Esophagus (tissue), 2 donors: ENCODE measurements at regions not wholly inside any gene's neighbourhood (a gene's known extent, or its start where the extent isn't known, plus 50 kb on each side); places are given as distances from the start of the nearest gene placed in this dataset.

ENCODE experiments used
- H3K27ac ChIP-seq, 2 donors: one replicate each; pipeline ENCODE4 v1.5.1; 2013; ENCODE audit warnings: low read depth in 2 of 2, mild to moderate bottlenecking in 2 of 2, inconsistent platforms in 1 of 2, low read length in 1 of 2, moderate library complexity in 1 of 2
- H3K27me3 ChIP-seq, 2 donors: one replicate each; pipeline ENCODE4 v1.6.1; 2013; ENCODE audit warnings: low read length in 2 of 2, control low read depth in 1 of 2, mild to moderate bottlenecking in 1 of 2; ENCODE audit not compliant: insufficient read depth in 2 of 2, control insufficient read depth in 1 of 2
- H3K36me3 ChIP-seq, 2 donors: one replicate each; pipeline ENCODE4 v1.6.1; 2013; ENCODE audit warnings: low read length in 1 of 2; ENCODE audit not compliant: control insufficient read depth in 2 of 2, insufficient read depth in 2 of 2
- H3K4me1 ChIP-seq, 2 donors: one replicate each; pipeline ENCODE4 v1.6.1; 2013; ENCODE audit warnings: low read length in 1 of 2; ENCODE audit not compliant: control insufficient read depth in 2 of 2, insufficient read depth in 2 of 2
- H3K4me3 ChIP-seq, 2 donors: one replicate each; pipeline ENCODE4 v1.5.1; 2013; ENCODE audit warnings: low read length in 2 of 2, mild to moderate bottlenecking in 2 of 2, low read depth in 1 of 2, moderate library complexity in 1 of 2
- H3K9me3 ChIP-seq, 2 donors: one replicate each; pipeline ENCODE4 v1.6.1; 2013; ENCODE audit warnings: mild to moderate bottlenecking in 2 of 2, low read depth in 1 of 2, low read length in 1 of 2, moderate library complexity in 1 of 2; ENCODE audit not compliant: control insufficient read depth in 2 of 2, insufficient read depth in 1 of 2
- WGBS, 2 donors: extraction: QIAGEN DNeasy Blood & Tissue Kit; methylation state at CpG; one replicate each; pipeline ENCODE4 v1.1.7; 2013; 5-methylcytosine and 5-hydroxymethylcytosine counted together
- donor health status: healthy with polysubstance abuse.
- donor health status: Bipolar disorder and iron deficiency.

DNA sequence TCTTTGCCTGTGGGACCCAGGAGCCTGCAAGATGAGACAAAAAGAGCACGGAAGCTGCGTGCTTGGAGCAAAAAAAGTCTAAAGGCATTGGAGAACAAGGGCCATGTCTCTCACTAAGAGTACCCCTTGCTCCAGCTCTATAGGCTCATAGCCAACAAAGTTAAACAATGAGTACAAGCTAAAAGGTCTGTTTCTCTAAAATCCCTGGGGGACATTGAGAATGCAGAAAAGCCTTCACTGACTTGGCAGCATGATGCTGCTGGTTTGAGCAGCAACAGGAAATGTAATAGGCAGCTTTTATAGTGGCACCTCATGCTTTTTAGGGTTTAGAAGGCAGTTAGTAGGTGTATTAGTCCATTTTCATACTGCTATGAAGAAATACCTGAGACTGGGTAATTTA lies 287.5 kb downstream of the SMARCA2 start:
- Histone ChIP-seq H3K27ac (no peak overlapping the region), H3K9me3 (no peaks in the 10 kb centered on the region), H3K36me3 (no peaks in the 10 kb centered on the region), H3K4me3 (no peak overlapping the region), H3K4me1 (peaks cover 0 to 2% of the 10 kb centered on the region in 2 donors), H3K27me3 (no peaks in the 10 kb centered on the region)
- WGBS, 2 donors, result 50 to 75% methylated on average over 2 of the region's 2 CpGs

DNA sequence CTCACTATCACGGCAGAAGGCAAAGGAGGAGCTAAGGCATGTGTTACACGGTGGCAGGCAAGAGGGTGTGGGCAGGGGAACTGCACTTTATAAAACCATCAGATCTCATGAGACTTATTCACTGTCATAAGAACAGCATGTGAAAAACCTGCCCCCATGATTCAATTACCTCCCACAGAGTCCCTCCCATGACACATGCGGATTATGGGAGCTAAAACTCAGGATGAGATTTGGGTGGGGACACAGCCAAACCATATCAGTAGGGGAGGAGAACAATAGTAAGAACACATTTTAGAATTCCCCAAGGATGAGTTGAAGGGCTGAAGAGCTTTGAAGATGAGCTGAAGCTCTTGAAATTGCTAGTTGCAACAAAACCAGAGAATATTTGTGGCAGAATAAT lies 287.9 kb downstream of the SMARCA2 start:
- Histone ChIP-seq H3K27me3 (no peaks in the 10 kb centered on the region), H3K36me3 (no peaks in the 10 kb centered on the region), H3K4me1 (peaks cover 0 to 2% of the 10 kb centered on the region in 2 donors), H3K9me3 (no peaks in the 10 kb centered on the region), H3K4me3 (no peak overlapping the region), H3K27ac (no peak overlapping the region)
- WGBS, 2 donors, result 69 to 88% methylated on average over 3 of the region's 3 CpGs

DNA sequence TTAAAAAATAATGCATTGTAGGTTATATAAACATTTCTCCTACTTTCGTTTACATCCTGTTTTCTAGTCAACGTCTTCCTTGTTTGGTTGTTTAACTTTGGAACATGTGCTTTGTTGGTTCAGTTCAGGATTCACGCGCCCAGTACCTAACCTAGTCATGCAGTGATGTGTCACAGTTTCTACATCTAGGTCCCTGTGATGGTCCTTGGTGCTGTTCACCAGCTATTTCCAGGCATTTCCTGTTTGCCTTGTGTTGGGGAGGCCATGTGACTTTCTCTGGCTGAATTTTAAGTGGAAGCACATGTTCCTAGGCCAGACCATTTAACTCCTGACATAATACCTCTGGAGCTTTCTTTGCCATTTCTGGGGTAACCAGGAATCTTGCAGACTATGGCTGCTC lies 292.3 kb downstream of the SMARCA2 start:
- 67 to 81% methylated on average over 4 of the region's 4 CpGs for WGBS, 2 donors
- no peaks in the 10 kb centered on the region for H3K9me3 ChIP-seq
- H3K27ac ChIP-seq, result no peak overlapping the region
- H3K4me1 ChIP-seq, result no peaks in the 10 kb centered on the region
- no peaks in the 10 kb centered on the region for H3K27me3 ChIP-seq
- no peak overlapping the region for H3K4me3 ChIP-seq
- H3K36me3 ChIP-seq, result no peaks in the 10 kb centered on the region

DNA sequence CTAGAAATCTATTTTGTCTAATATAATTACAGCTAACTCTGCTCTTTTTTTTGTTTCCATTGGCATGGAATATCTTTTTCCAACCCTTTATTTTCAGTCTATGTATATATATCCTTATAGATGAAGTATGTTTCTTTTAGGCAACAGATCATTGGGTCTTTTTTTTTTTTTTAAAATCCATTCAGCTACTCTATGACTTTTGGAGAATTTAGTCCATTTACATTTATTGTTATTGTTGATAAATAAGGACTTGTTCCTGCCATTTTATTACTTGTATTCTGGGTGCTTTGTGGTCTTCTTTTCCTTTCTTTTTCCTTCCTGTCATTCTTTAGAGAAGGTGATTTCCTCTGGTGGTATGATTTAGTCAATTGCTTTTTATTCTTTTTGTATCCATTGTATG lies 296.8 kb downstream of the SMARCA2 start:
- Histone ChIP-seq H3K27me3 (no peaks in the 10 kb centered on the region), H3K4me3 (no peak overlapping the region), H3K9me3 (peaks cover 3 to 9% of the 10 kb centered on the region in 2 donors), H3K4me1 (no peaks in the 10 kb centered on the region), H3K27ac (no peak overlapping the region), H3K36me3 (no peaks in the 10 kb centered on the region)

DNA sequence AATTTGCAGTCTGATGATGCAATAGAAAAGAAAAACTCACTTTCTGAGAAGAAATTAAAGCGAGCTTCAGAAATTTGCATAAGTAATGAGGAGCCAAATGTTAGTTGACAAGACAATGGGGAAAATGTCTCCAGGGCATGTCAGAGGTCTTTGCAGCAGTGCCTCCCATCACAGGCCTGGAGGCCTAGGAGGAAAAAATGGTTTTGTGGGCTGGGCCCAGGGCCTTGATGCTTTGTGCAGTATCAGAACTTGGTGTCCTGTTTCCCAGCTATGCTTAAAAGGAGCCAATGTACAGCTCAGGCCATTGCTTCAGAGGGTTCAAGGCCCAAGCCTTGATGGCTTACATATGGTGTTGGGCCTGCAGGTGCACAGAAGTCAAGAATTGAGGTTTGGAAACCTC lies 298.4 kb downstream of the SMARCA2 start:
- WGBS, 2 donors, result 92 to 95% methylated on average over 1 of the region's 1 CpG
- H3K4me3 ChIP-seq, result no peak overlapping the region
- no peaks in the 10 kb centered on the region for H3K4me1 ChIP-seq
- H3K27me3 ChIP-seq, result no peaks in the 10 kb centered on the region
- H3K9me3 ChIP-seq, result peaks cover 3 to 9% of the 10 kb centered on the region in 2 donors
- no peaks in the 10 kb centered on the region for H3K36me3 ChIP-seq
- H3K27ac ChIP-seq, result no peak overlapping the region

DNA sequence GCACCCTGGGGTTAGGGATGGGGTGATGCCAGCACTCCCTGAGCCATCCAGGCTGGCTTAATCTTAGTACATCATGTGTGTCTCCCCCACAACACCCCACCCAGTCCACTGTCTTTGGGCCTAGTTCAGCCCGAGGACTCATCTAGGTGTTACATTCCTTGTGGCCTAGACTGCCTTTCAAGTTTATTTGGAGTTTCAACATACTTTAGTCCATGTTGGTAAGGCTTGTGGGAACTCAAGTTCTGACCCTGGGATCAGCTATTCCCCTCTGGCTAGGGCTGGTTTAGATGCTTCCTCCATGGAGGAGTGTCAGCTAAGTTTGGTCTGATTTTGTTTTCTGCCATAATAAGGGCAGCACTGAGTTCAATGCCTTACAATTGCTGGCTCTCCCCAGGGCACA lies 302.4 kb downstream of the SMARCA2 start:
- Histone ChIP-seq H3K27me3 (no peaks in the 10 kb centered on the region), H3K36me3 (no peaks in the 10 kb centered on the region), H3K4me1 (no peaks in the 10 kb centered on the region), H3K9me3 (peaks cover 3 to 9% of the 10 kb centered on the region in 2 donors), H3K4me3 (no peak overlapping the region), H3K27ac (no peak overlapping the region)
- WGBS, 2 donors, result 76 to 84% methylated on average over 1 of the region's 1 CpG

DNA sequence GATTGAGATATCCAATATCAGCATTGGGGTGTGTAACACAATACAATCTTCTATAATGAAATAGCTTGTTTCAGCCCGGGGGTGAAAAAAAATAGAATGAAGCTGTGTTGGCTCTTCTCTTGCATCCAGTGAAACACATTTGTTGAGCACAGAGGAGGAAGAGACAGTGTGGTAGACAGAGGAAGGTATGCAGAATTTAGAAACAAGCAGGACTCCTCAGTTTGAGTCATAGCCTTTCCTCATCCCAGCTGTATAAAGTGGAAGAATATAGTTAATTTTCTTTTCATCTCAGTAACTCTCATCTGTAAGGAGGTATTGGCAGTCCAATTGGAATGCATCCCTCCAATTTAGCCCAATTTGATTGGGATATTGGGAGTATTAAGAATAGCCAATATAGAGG lies 302.2 kb upstream of the VLDLR start:
- Histone ChIP-seq H3K9me3 (peaks cover 0 to 2% of the 10 kb centered on the region in 2 donors), H3K27me3 (no peaks in the 10 kb centered on the region), H3K4me1 (no peaks in the 10 kb centered on the region), H3K27ac (no peak overlapping the region), H3K4me3 (no peak overlapping the region), H3K36me3 (no peaks in the 10 kb centered on the region)
- 71 to 83% methylated on average over 1 of the region's 1 CpG for WGBS, 2 donors

DNA sequence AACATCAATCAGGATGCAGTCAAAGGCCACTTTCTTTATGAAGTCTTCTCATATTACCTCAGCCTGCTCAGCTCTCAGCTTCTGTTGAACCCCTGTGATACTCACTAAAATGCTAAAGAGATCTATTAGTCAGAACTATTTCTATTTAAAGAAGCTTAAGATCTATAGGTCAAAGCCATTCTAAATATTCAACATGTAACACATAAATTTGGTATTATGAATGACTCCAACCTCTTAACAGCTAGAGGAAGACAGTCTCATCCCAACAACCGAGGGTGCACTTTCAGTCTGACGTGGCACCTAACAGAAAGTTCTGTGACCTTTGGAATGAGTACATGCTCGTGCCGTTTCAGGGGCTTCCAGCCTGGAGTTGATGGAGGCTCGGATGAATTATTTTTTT lies 301.5 kb upstream of the VLDLR start:
- Histone ChIP-seq H3K36me3 (no peaks in the 10 kb centered on the region), H3K27me3 (no peaks in the 10 kb centered on the region), H3K9me3 (peaks cover 0 to 2% of the 10 kb centered on the region in 2 donors), H3K27ac (no peak overlapping the region), H3K4me3 (no peak overlapping the region), H3K4me1 (no peaks in the 10 kb centered on the region)
- 79 to 84% methylated on average over 5 of the region's 5 CpGs for WGBS, 2 donors

DNA sequence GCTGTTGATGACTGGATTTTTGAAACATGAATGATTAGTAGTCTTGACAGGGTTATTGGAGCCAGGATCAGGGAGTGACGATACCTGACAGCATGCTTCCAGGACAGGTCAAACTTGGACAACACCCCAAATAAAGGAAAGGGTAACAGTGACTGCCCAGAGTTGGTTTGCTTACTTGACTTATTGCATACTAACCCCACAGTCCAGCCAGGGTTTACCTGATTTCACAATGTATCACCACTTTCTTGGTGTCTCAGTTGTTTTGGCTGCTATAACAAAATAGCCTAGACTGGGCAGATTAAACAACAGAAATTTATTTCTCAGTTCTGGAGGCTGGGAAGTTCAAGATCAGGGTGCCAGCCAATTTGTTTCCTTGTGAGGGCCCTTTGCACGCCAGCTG lies 301.0 kb upstream of the VLDLR start:
- no peaks in the 10 kb centered on the region for H3K4me1 ChIP-seq
- peaks cover 0 to 2% of the 10 kb centered on the region in 2 donors for H3K9me3 ChIP-seq
- H3K27me3 ChIP-seq, result no peaks in the 10 kb centered on the region
- 87 to 90% methylated on average over 2 of the region's 2 CpGs for WGBS, 2 donors
- H3K36me3 ChIP-seq, result no peaks in the 10 kb centered on the region
- no peak overlapping the region for H3K4me3 ChIP-seq
- no peak overlapping the region for H3K27ac ChIP-seq

DNA sequence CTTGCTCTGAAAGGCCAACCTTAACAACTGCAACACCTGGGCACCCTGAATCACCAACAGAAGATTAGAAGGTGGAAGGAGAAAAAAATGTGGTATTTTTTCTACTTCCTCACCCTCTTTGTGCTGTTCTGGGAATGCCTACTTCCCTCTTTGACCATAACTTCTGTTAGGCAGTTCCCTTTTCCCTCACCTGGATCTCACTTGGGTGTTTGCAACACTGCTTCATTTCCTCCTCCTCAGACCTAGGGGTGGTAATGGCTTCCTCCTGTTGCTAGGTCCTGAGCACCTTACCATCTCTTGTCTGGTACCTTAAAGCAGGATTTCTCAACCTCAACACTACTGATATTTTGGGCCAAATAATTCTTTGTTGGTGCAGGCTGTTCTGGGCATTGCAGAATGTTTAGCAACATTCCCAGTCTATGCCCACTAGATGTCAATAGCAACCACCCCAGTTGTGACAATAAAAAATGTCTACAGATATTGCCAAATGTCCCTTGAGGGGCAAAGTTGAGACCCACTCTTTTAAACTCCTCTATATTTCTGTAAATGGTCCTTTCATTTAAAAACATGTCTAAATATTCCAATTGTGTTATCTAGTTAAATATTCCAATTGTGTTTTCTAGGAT lies 300.0 kb upstream of the VLDLR start:
- no peak overlapping the region for H3K27ac ChIP-seq
- no peak overlapping the region for H3K4me3 ChIP-seq
- no peaks in the 10 kb centered on the region for H3K27me3 ChIP-seq
- H3K4me1 ChIP-seq, result no peaks in the 10 kb centered on the region
- H3K36me3 ChIP-seq, result no peaks in the 10 kb centered on the region
- peaks cover 0 to under 1% of the 10 kb centered on the region in 2 donors for H3K9me3 ChIP-seq
